Testis (tissue), 2 donors: ENCODE measurements at regions not wholly inside any gene's neighbourhood (a gene's known extent, or its start where the extent isn't known, plus 50 kb on each side); places are given as distances from the start of the nearest gene placed in this dataset.

ENCODE experiments used
- DNase-seq: peaks from one replicate; pipeline ENCODE4 v3.0.0-alpha.2; 2019
- H3K27ac ChIP-seq, 2 donors: fragments of 200-600 bp; sonication (generic); one replicate each; pipeline ENCODE4 v1.5.1; 2019
- H3K27me3 ChIP-seq: fragments of 200-600 bp; sonication (generic); one replicate; pipeline ENCODE4 v1.5.1; 2019
- H3K36me3 ChIP-seq: fragments of 200-600 bp; sonication (generic); one replicate; pipeline ENCODE4 v1.5.1; 2017; ENCODE audit warnings: low read depth; ENCODE audit errors: missing control alignments
- H3K4me1 ChIP-seq: fragments of 200-600 bp; sonication (generic); one replicate; pipeline ENCODE4 v1.5.1; 2019
- H3K4me3 ChIP-seq, 2 donors: fragments of 200-600 bp; sonication (generic); one replicate each; pipeline ENCODE4 v1.5.1; 2017 to 2019
- H3K9me3 ChIP-seq: fragments of 200-600 bp; sonication (generic); one replicate; pipeline ENCODE4 v1.5.1; 2017
- CTCF ChIP-seq, 3 experiments: fragments of 450-650 bp in 2 of 3; fragments of 200-600 bp in 1 of 3; sonication (generic) in 1 of 3; IDR thresholded peaks; one replicate each; pipeline ENCODE4 v1.5.1; 2016 to 2019; ENCODE audit warnings: antibody characterized with exemption in 3 of 3, mild to moderate bottlenecking in 2 of 3, moderate library complexity in 1 of 3
- POLR2A ChIP-seq: fragments of 450-650 bp; IDR thresholded peaks from one replicate; pipeline ENCODE4 v1.6.1; 2017; ENCODE audit warnings: antibody characterized with exemption, mild to moderate bottlenecking, moderate library complexity
- WGBS, 2 donors: methylation state at CpG; one replicate each; pipeline ENCODE4 v1.1.5; 2018; 5-methylcytosine and 5-hydroxymethylcytosine counted together
- intact Hi-C: fragments of 100-400 bp; cut with DNase I; formaldehyde crosslinking; loops from one replicate; pipeline ENCODE4 v1.15.1; 2023; ENCODE audit warnings: low total_unique reads

GRCh38 chr12:65584016-65584415 is 240.3 kb upstream of the HMGA2 start:
- 78 to 83% methylated on average over 3 of the region's 3 CpGs for WGBS, 2 donors
- intact Hi-C loops, result no loop called here
- H3K4me1 ChIP-seq, result no peaks in the 10 kb centered on the region

GRCh38 chr12:65585648-65586602 is 238.4 kb upstream of the HMGA2 start:
- TF ChIP-seq POLR2A, result no peak
- TF ChIP-seq CTCF (IDR thresholded peaks at IDR 0.05), result no peak

More at GRCh38 chr12:65584016-65584415, 240.3 kb upstream of the HMGA2 start:
- H3K27ac ChIP-seq, result no peak overlapping the region
- H3K36me3 ChIP-seq, result no peaks in the 10 kb centered on the region
- H3K27me3 ChIP-seq, result no peaks in the 10 kb centered on the region
- TF ChIP-seq CTCF (IDR thresholded peaks at IDR 0.05) (no peak), POLR2A (no peak)
- H3K9me3 ChIP-seq, result no peaks in the 10 kb centered on the region
- no peak overlapping the region for H3K4me3 ChIP-seq
- no peak for DNase-seq

GRCh38 chr12:65586796-65587195 is 237.5 kb upstream of the HMGA2 start:
- Histone ChIP-seq H3K9me3 (no peaks in the 10 kb centered on the region), H3K4me3 (no peak overlapping the region), H3K27me3 (no peaks in the 10 kb centered on the region), H3K27ac (no peak overlapping the region), H3K4me1 (no peaks in the 10 kb centered on the region), H3K36me3 (no peaks in the 10 kb centered on the region)
- 100% methylated on average over 1 of the region's 1 CpG for WGBS, 2 donors
- no peak for DNase-seq
- TF ChIP-seq POLR2A (no peak), CTCF (IDR thresholded peaks at IDR 0.05) (no peak)
- intact Hi-C loops, result no loop called here

More at GRCh38 chr12:65585648-65586602, 238.4 kb upstream of the HMGA2 start:
- Histone ChIP-seq H3K27ac (no peak overlapping the region), H3K4me1 (no peaks in the 10 kb centered on the region), H3K36me3 (no peaks in the 10 kb centered on the region), H3K9me3 (no peaks in the 10 kb centered on the region), H3K27me3 (no peaks in the 10 kb centered on the region), H3K4me3 (no peak overlapping the region)
- DNase-seq, result no peak
- WGBS, 2 donors, result 45 to 56% methylated on average over 3 of the region's 3 CpGs
- intact Hi-C loops, result no loop called here

GRCh38 chr12:65590318-65590717 is 234.0 kb upstream of the HMGA2 start:
- no peaks in the 10 kb centered on the region for H3K36me3 ChIP-seq
- H3K4me1 ChIP-seq, result peaks cover 3% of the 10 kb centered on the region
- 96 to 100% methylated on average over 4 of the region's 4 CpGs for WGBS, 2 donors
- intact Hi-C loops, result no loop called here
- no peak for DNase-seq
- no peak overlapping the region for H3K27ac ChIP-seq
- H3K27me3 ChIP-seq, result no peaks in the 10 kb centered on the region
- H3K9me3 ChIP-seq, result no peaks in the 10 kb centered on the region
- TF ChIP-seq CTCF (IDR thresholded peaks at IDR 0.05) (no peak), POLR2A (no peak)
- no peak overlapping the region for H3K4me3 ChIP-seq
